GM19397 (cell line): ENCODE measurements at regions not wholly inside any gene's neighbourhood (a gene's known extent, or its start where the extent isn't known, plus 50 kb on each side); places are given as distances from the start of the nearest gene placed in this dataset.
"Not testable (repeated sequence)": the region's sequence is repeated elsewhere in the genome, so short reads cannot be mapped to it uniquely, and the experiment has no call there.

Experiments used
- ATAC-seq: cut with Tn5 transposase; IDR thresholded peaks from one replicate; pipeline ENCODE4 v1.9.1; 2021; ENCODE audit warnings: mild to moderate bottlenecking, moderate library complexity; ENCODE audit not compliant: unreplicated experiment

- no peak for ATAC-seq
Measured at GRCh38 chr2:210954386-210954907, 398.0 kb downstream of the CPS1 start.

DNA sequence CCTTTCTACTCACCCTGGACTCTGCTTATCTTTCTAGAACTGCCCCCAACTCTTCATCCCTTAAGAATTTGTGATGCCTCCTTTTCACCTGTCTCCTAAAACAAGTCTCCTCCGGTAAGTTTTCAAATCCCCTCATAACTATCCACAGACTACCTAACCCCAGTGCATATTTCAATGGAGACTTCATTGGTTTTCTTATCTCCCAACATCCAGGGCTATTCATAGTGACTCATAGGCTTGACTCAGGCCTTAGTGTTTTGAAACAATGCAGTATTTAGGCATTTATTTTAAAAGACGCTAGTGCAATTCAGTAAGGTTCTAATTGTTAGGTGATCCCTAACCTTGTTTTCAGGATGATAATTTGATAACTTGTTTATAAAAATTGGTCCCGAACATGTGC, 399.2 kb downstream of the CPS1 start:
- no peak for ATAC-seq

DNA sequence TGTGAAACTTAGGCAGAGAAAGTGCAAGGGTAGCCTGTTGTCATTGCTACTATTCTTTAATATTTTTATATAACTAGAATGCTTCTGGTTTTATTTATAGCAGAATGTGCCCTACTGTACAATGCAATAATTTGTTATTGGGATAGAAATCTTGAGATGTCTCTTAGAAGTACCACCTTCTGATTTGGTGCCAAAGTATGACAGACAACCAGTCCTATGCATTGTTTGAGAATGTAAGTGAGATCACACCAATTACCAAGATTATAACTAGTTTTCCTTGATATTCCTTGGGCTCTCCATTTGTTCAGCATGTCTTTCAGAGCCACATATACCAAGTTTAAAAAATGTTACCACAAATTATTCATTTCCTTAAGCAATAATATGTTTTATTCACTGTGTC, 399.7 kb downstream of the CPS1 start:
- no peak for ATAC-seq

DNA sequence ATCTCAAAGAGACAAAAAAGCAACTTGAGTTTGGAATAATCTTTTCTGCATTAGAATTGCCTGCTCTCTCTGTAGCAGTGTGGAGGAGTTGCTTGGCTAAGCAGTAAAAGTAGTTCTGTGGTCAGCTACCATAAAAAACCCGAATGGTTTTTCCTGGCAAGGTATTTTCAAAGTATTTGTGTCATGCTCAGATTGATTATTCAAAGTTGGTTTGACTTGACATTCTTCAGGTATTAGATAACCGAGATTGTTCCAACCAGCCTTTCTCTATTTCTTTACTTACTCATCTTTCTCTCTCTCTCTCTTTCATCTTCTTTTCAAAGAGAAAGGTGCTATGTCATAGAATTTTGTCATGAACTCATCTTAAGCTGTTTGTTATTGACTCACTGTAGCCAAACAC, 404.9 kb downstream of the CPS1 start:
- no peak for ATAC-seq

DNA sequence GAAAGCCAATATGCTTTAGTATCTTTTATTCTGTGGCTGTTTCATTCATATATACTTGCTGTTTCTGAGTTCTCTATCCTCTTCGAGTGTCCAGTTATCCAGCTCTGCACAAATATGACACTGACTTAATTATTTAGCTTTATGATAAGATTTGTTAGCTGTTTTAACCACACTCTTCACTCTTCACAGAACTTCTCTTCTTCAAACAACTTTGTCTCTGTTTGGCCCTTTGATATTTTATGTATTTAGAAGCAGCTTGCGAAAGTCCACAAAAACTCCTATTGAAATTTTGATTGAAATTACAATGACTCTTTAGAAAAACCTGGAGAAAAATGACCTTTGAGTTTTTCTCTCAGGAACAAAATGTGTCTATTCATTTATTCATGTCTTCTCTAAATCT, 407.0 kb downstream of the CPS1 start:
- no peak for ATAC-seq

GRCh38 chr2:210964141-210964764, 407.9 kb downstream of the CPS1 start:
- no peak for ATAC-seq

- ATAC-seq = no peak
Measured at GRCh38 chr2:210965472-210965871, 409.1 kb downstream of the CPS1 start.

DNA sequence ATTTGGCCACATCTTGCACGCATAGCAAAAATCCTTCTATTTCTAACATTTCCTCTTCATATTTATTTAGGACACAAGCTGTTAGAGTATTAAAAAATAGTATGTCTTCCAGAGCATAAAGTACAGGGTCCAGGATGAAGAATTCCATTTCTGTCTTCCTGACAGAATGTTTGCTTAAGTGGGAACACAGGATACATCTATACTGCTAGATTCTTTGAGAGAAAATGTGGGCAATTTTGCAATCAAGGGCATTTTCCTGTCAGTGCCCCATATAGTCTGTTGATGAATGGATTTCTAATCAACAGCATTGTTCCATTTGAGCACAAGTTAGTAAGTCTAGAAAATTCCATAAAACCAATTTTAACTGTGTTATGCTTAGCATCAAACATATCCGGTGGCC, 409.9 kb downstream of the CPS1 start:
- ATAC-seq = no peak

GRCh38 chr2:210971431-210971830, 415.0 kb downstream of the CPS1 start:
- ATAC-seq = no peak

GRCh38 chr2:210986806-210987205, 430.4 kb downstream of the CPS1 start:
- ATAC-seq = not testable (repeated sequence)

DNA sequence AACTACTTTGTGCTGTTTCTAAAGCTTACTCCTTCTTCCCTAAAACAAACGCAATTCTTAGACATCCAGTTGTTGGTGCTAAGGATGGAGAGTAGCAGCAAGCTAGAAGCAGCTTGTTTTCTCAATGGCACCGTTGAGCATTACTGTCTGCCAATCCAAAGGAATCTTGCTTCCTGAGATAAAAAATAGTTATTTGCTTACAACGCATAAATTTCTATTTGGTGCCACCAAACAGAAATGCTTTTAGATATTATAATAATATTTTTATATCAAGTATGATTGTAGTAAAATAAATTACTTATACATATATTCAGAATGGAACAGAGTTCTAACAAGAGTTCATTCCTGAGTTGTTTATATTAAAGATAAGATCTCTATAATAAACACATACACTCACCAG, 434.7 kb downstream of the CPS1 start:
- ATAC-seq = no peak

GRCh38 chr2:210994104-210994503, 437.7 kb downstream of the CPS1 start:
- no peak for ATAC-seq

DNA sequence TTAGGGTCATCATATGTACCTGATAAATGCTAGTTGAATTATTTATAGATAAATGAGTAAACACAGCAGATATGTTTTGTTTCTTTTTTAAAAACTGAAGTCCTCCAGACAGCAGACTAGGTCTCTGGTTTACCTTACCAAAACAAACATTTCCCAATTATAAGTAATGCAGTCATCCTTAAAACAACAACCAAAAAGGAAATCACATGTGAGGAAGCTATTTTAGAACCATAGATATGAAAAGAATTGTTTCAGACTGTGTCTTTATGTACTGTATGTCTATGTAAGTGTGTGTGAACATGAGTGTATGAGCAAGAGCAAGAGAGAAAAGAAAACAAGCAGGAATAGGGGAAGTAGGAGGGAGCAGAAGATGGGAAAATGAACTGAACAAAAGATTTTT, 441.0 kb downstream of the CPS1 start:
- no peak for ATAC-seq

GRCh38 chr2:210998334-210998733, 441.9 kb downstream of the CPS1 start:
- no peak for ATAC-seq

DNA sequence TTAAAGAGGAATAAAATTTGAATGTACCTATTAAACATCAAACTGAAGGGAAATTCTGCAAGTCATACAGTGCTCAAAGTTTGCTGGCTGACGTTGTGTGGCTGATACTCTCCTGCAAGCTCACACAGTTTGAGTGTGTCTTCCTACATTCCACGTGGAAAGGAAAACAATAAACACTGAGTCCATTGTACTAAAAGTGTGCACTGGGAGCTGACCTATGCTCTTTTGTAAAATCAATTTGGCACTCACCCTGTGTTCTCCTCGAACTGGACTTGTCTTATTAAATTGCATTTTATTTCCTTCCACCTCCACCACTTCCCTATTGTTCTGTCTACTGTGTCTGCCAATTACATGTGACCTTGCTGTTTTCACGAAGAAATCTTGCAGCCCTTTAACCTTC, 458.0 kb downstream of the CPS1 start:
- no peak for ATAC-seq

DNA sequence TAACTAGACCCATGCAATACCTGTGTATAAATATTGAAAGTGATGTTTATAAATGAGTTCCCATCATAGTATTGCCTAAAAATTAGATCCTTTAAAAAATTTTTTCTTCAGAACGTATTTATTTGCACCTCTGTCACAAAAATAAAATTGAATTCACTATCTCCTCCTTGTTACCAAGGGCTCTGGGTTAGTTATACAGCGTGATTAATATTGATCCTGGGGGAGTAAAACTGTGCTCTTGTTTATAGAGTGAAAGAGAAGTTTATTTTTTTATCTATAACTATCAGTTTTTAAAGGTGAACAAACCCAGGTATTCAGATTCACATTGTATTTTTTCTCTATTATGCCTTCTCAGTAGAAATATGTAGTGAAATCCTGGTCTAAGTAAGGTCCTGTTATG, 458.5 kb downstream of the CPS1 start:
- no peak for ATAC-seq

DNA sequence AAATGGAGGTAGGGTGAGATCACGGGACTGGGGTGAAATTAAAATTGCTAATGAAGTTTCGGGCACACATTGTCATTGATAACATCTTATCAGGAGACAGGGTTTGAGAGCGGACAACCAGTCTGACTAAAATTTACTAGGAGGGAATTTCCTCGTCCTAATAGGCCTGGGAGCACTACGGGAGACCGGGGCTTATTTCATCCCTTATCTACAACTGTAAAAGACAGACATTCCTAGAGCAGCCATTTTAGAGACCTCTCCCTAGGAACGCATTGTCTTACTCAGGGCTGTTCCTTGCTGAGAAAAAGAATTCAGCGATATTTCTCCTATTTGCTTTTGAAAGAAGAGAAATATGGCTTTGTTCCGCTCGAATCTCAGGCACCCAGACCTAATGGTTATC, 468.7 kb downstream of the CPS1 start:
- ATAC-seq = not testable (repeated sequence)

DNA sequence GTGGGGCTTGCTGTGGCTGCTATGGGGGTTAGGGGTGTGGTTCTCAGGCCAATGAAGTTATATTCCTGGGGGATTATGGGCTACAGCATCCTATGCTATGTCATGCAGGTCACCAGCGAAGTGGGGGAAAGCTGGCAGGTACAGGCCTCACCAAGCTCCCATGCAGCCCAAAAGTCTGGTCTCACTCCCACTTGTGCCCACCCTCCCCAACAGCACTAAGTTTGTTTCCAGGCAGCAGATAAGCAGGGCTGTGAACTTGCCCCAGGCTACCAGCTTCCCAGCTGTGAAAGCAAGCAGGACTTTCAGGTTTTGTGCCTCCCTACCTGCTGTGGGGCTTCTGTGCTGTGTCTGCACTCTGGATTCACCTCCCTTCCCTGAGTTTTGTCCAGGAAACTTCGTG, 469.7 kb downstream of the CPS1 start:
- ATAC-seq = no peak

- ATAC-seq = no peak
Measured at GRCh38 chr2:211027976-211028375, 471.6 kb downstream of the CPS1 start.

GRCh38 chr2:211033765-211034164, 477.4 kb downstream of the CPS1 start:
- ATAC-seq = no peak

- no peak for ATAC-seq
Measured at GRCh38 chr2:211035548-211036185, 479.3 kb downstream of the CPS1 start.

DNA sequence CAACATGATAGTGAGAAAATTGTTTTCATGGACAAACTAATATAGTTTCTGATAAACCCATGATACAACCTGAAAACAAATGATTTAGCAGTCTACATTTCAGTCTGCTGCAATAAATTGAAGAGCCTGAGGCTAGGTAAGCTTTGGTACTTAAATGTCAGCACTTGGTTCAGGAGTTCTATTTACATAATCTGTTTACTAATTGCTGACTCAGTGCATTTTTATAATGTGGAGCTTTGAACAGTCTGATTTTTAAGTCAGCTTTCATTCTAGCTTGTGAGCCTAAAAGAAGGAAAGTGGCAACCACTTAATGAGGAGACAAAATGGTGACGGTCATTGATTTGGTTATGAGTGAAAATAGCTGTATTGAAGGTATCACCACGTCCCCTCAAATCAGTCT, 488.6 kb downstream of the CPS1 start:
- ATAC-seq = no peak
